ENCODE measurements at regions not wholly inside any gene's neighbourhood (a gene's known extent, or its start where the extent isn't known, plus 50 kb on each side); places are given as distances from the start of the nearest gene placed in this dataset.

DNA sequence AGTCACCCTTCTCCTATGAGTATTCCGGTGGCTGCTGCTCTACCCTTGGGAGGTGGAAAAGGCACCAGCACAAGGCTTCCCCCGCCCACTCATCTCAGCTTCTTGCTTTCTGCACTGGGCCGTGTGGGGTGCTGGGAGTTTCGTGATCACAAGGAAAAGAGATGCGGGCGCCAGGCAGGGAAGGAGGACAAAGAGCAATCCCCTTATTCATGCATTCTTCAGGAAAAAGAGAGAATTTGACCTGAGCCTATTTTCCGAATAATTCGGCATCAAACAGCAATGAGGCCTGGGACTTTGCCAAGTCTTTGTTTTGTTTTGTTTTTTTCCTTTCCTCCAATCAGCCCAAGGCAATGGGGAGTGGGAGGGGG lies 102.2 kb upstream of the LPP start:
- no peak for DNase-seq (ENCODE audit: low read depth, low spot score)
- peaks cover 2% of the 10 kb centered on the region; the same call in 1 of the 2 replicates for H3K27me3 ChIP-seq (ENCODE audit: control insufficient read depth, insufficient read depth, low read length)
- no peak for ATAC-seq
- no TSS peak for BruUV-seq (replicated peaks)
- TF ChIP-seq TCF7L2 (IDR thresholded peaks at IDR 0.05; ENCODE audit: low read depth, low read length) (no peak), SIN3A (IDR thresholded peaks at IDR 0.05; ENCODE audit: borderline replicate concordance, insufficient read depth, low read depth, low read length) (no peak)
- TF ChIP-seq, protein P1, sequence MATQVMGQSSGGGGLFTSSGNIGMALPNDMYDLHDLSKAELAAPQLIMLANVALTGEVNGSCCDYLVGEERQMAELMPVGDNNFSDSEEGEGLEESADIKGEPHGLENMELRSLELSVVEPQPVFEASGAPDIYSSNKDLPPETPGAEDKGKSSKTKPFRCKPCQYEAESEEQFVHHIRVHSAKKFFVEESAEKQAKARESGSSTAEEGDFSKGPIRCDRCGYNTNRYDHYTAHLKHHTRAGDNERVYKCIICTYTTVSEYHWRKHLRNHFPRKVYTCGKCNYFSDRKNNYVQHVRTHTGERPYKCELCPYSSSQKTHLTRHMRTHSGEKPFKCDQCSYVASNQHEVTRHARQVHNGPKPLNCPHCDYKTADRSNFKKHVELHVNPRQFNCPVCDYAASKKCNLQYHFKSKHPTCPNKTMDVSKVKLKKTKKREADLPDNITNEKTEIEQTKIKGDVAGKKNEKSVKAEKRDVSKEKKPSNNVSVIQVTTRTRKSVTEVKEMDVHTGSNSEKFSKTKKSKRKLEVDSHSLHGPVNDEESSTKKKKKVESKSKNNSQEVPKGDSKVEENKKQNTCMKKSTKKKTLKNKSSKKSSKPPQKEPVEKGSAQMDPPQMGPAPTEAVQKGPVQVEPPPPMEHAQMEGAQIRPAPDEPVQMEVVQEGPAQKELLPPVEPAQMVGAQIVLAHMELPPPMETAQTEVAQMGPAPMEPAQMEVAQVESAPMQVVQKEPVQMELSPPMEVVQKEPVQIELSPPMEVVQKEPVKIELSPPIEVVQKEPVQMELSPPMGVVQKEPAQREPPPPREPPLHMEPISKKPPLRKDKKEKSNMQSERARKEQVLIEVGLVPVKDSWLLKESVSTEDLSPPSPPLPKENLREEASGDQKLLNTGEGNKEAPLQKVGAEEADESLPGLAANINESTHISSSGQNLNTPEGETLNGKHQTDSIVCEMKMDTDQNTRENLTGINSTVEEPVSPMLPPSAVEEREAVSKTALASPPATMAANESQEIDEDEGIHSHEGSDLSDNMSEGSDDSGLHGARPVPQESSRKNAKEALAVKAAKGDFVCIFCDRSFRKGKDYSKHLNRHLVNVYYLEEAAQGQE (IDR thresholded peaks at IDR 0.05; ENCODE audit: insufficient read depth in 1 of 2, low read depth in 2 of 2, low read length in 1 of 2) = no peak
- TF ChIP-seq, protein P2, sequence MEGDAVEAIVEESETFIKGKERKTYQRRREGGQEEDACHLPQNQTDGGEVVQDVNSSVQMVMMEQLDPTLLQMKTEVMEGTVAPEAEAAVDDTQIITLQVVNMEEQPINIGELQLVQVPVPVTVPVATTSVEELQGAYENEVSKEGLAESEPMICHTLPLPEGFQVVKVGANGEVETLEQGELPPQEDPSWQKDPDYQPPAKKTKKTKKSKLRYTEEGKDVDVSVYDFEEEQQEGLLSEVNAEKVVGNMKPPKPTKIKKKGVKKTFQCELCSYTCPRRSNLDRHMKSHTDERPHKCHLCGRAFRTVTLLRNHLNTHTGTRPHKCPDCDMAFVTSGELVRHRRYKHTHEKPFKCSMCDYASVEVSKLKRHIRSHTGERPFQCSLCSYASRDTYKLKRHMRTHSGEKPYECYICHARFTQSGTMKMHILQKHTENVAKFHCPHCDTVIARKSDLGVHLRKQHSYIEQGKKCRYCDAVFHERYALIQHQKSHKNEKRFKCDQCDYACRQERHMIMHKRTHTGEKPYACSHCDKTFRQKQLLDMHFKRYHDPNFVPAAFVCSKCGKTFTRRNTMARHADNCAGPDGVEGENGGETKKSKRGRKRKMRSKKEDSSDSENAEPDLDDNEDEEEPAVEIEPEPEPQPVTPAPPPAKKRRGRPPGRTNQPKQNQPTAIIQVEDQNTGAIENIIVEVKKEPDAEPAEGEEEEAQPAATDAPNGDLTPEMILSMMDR (IDR thresholded peaks at IDR 0.05) = no peak
- in situ Hi-C loops (cut with HindIII; ENCODE audit: low pct_unique_long_range_greater_than_20kb, low sequenced_read_pairs) = no loop called here
- H3K4me3 ChIP-seq (ENCODE audit: low read depth in 2 of 2, low read length in 2 of 2) = no peak overlapping the region
- ChIA-PET CTCF (no interaction called here), POLR2A (no interaction called here)
- no peaks in the 10 kb centered on the region for H3K36me3 ChIP-seq (ENCODE audit: control insufficient read depth, insufficient read depth, low read length)
- no peaks in the 10 kb centered on the region for H3K4me1 ChIP-seq (ENCODE audit: control insufficient read depth, insufficient read depth, low read length)
- H3K27ac ChIP-seq (ENCODE audit: low read length) = no peak overlapping the region
- intact Hi-C loops (cut with micrococcal nuclease; ENCODE audit: unreplicated experiment) = no loop called here
- no peaks in the 10 kb centered on the region for H3K9me3 ChIP-seq (ENCODE audit: control insufficient read depth, insufficient read depth, low read depth, low read length)

DNA sequence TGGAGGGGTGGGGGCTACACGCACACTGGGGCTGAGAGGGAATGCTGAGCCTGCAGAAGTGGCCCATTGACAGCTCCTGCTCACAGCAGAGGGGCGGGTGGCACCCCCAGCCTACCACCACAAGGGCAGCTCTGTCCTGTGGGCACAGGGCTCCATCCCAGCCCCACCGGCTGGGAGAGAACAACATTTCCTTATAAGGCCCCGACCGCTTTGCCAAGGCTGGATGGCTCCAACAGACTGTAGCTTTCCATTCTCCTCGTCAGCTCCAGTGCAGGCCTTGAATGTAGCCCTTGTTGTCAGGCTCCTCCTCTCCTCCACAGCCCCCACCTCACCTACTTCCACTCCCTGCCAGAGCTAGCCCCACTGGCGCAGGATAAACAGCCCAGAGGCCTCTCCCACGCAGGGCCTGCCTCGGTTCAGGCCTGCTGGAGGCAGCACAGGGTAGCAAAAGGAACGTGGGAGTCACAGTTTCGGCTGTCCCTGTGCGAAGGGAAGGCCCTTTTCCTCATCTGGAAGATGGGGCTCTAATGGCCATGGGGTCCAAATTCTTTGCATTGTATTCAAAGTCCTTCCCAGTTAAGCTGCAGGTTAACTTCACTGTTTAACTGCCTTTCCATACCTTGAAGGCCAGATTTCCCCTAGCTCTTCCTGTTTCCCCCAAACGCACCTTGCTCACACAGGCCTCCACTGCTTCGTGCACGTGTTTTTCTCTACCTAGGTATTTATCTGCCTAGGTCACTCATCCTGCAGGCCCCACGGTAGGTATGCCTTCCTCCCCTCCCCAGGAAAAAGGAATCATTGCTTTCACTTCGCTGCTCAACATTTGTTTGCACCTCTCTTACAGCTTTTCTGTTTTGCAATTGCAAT lies 101.6 kb upstream of the LPP start:
- DNase-seq (ENCODE audit: low read depth, low spot score) = no peak
- TF ChIP-seq TCF7L2 (IDR thresholded peaks at IDR 0.05; ENCODE audit: low read depth, low read length) = no peak
- TF ChIP-seq, protein P2 (IDR thresholded peaks at IDR 0.05) = 0 out of 2 replicates have a peak, but pooled peaks have one; percentile 9
- no peaks in the 10 kb centered on the region for H3K9me3 ChIP-seq (ENCODE audit: control insufficient read depth, insufficient read depth, low read depth, low read length)
- peak; percentile 48; the same call in 1 of the 2 replicates for ATAC-seq
- intact Hi-C loops (cut with micrococcal nuclease; ENCODE audit: unreplicated experiment) = no loop called here
- no peaks in the 10 kb centered on the region for H3K4me1 ChIP-seq (ENCODE audit: control insufficient read depth, insufficient read depth, low read length)
- POLR2A ChIA-PET = interaction anchor here (0.5 kb wide), 1 partner anchor 212 kb away, joined by 3 read pairs; no protein-coding TSS in a partner anchor
- peaks cover 2% of the 10 kb centered on the region; the same call in 1 of the 2 replicates for H3K27me3 ChIP-seq (ENCODE audit: control insufficient read depth, insufficient read depth, low read length)
- no peak overlapping the region for H3K4me3 ChIP-seq (ENCODE audit: low read depth in 2 of 2, low read length in 2 of 2)
- CTCF ChIA-PET = no interaction called here
- H3K36me3 ChIP-seq (ENCODE audit: control insufficient read depth, insufficient read depth, low read length) = no peaks in the 10 kb centered on the region
- in situ Hi-C loops (cut with HindIII; ENCODE audit: low pct_unique_long_range_greater_than_20kb, low sequenced_read_pairs) = no loop called here
- no peak overlapping the region for H3K27ac ChIP-seq (ENCODE audit: low read length)
- BruUV-seq (replicated peaks) = no TSS peak

Measured in Panc1 (cell line).